NB4 (cell line): ENCODE measurements at regions not wholly inside any gene's neighbourhood (a gene's known extent, or its start where the extent isn't known, plus 50 kb on each side); places are given as distances from the start of the nearest gene placed in this dataset.

Source experiments
- DNase-seq: peaks from one replicate; pipeline ENCODE4 v3.0.0; 2010; ENCODE audit warnings: low read depth
- H3K4me3 ChIP-seq: one replicate; pipeline ENCODE4 v1.5.1; 2011; ENCODE audit warnings: mild to moderate bottlenecking, low read depth, low read length, moderate library complexity
- MYC ChIP-seq: IDR thresholded peaks from 2 replicates; pipeline ENCODE4 v1.6.1; 2011; ENCODE audit warnings: low read depth, low read length
- POLR2A ChIP-seq: IDR thresholded peaks from 2 replicates; pipeline ENCODE4 v1.6.1; 2011; ENCODE audit warnings: mild to moderate bottlenecking; ENCODE audit not compliant: insufficient read length; ENCODE audit errors: extremely low read depth
- TF ChIP-seq, protein P1 (sequence below): IDR thresholded peaks from one replicate; pipeline ENCODE4 v1.5.1; 2012; ENCODE audit warnings: low read depth, low read length
- TF ChIP-seq, protein P2 (sequence below): IDR thresholded peaks from 2 replicates; pipeline ENCODE4 v1.6.1; 2011; ENCODE audit warnings: low read depth, low read length

DNA sequence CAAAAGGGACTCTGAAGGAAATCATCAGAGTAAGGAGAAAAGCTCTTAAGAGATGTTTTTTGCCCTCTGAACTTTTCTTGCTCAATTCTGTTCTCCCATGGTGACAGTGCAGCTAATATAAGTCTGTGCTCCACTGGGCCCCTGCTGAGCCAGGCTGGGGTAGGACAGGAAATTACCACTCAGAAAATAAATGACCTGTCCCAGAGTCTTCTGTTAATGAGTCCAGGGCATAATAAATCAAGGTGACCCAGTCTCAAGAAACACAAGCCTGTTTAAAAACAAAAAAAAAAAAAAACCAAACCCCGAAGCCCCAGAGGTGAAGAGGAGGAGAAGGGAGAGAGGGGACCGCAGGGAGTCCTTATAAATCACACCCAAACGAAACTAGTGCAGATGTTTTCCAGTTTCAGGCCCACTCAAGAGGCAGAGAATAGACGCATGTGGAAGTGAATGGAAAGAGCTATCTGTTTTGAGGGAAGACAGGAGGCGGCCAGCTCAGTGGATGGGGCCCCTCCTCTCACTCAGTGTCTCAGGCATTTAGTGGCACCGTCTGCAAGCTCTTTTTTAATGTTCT, 59.8 kb upstream of the BOC start:
- TF ChIP-seq, protein P1, sequence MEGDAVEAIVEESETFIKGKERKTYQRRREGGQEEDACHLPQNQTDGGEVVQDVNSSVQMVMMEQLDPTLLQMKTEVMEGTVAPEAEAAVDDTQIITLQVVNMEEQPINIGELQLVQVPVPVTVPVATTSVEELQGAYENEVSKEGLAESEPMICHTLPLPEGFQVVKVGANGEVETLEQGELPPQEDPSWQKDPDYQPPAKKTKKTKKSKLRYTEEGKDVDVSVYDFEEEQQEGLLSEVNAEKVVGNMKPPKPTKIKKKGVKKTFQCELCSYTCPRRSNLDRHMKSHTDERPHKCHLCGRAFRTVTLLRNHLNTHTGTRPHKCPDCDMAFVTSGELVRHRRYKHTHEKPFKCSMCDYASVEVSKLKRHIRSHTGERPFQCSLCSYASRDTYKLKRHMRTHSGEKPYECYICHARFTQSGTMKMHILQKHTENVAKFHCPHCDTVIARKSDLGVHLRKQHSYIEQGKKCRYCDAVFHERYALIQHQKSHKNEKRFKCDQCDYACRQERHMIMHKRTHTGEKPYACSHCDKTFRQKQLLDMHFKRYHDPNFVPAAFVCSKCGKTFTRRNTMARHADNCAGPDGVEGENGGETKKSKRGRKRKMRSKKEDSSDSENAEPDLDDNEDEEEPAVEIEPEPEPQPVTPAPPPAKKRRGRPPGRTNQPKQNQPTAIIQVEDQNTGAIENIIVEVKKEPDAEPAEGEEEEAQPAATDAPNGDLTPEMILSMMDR = no peak
- TF ChIP-seq POLR2A (no peak), MYC (no peak)
- TF ChIP-seq, protein P2, sequence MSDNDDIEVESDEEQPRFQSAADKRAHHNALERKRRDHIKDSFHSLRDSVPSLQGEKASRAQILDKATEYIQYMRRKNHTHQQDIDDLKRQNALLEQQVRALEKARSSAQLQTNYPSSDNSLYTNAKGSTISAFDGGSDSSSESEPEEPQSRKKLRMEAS = no peak

DNA sequence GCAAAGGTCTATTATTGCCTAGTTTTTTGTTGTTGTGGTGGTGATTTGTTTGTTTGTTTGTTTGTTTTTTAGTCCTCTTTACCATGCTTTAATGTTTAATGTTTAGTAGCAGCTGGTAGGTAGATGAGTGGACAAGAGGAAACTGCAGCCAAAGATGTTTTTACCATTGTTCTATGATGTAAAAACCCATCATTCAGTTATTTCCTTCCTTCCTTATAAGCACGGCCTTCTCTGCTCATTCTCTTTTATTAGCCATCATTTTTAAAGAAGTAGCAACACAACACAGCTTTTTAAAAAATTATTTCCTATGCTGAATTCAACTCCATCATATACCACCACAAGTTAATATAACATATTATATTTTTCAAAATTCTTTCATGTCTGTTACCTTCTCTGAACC, 58.5 kb upstream of the BOC start:
- DNase-seq = no peak
- no peak for TF ChIP-seq POLR2A
- TF ChIP-seq MYC = no peak
- TF ChIP-seq, protein P1 = no peak
- TF ChIP-seq, protein P2 = no peak
- H3K4me3 ChIP-seq = no peak overlapping the region

More for the DNA sequence above, 59.8 kb upstream of the BOC start:
- H3K4me3 ChIP-seq = no peak overlapping the region
- no peak for DNase-seq

DNA sequence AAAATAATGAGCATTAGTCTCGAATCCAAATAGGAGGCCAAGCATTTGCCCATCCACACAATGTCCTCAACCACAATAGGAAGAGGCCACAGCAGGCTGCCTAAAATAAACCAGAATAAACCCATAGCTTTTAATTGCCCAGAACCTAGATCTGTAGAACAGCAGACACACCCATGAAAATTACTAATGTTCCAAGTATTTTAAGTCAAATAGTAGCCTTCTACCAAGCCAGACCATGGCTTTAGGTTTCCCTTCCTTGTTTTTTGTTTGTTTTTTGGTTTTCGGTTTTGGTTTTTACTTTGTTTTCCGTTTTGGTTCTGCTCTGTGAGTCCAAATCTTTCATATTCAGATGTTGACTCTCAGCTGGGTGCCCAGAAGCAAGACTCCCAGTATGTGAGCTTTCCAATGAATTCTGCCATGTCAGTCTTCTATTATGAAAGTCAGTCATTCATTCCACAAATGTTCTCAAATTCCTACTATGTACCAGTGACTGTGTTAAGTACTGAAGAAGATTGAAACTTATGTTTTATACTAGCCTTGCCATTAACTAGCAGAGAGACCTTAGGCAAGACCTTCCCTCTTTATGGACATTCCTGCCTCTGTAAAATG, 57.8 kb upstream of the BOC start:
- DNase-seq = no peak
- no peak overlapping the region for H3K4me3 ChIP-seq
- TF ChIP-seq, protein P2 = no peak
- TF ChIP-seq POLR2A (no peak), MYC (no peak)
- TF ChIP-seq, protein P1 = no peak

DNA sequence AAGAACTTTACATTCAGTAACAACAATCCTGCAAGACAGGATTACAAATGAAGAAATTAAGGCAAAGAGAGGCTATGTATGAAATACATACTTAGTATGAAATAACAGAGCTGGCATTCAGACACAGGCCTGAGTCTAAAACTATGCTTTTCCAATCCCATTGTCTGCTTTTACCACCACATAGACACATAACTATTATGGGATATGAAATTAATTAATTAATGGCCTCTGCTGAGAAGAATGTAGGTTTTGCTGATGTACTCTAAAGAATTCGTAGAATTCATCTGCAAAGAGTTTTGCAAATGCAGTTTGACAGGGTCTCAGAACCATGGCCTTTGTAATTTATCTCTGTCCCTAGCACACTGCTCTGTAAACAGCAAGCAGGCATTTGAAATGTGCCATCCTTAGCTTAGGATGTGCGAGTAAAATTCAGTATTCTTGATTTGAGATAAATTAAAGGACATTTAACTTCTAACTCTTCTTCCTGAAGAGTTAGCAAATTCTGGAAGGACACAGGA, 54.5 kb upstream of the BOC start:
- DNase-seq = no peak
- H3K4me3 ChIP-seq = no peak overlapping the region
- TF ChIP-seq POLR2A = no peak
- TF ChIP-seq, protein P2 = no peak
- no peak for TF ChIP-seq MYC

DNA sequence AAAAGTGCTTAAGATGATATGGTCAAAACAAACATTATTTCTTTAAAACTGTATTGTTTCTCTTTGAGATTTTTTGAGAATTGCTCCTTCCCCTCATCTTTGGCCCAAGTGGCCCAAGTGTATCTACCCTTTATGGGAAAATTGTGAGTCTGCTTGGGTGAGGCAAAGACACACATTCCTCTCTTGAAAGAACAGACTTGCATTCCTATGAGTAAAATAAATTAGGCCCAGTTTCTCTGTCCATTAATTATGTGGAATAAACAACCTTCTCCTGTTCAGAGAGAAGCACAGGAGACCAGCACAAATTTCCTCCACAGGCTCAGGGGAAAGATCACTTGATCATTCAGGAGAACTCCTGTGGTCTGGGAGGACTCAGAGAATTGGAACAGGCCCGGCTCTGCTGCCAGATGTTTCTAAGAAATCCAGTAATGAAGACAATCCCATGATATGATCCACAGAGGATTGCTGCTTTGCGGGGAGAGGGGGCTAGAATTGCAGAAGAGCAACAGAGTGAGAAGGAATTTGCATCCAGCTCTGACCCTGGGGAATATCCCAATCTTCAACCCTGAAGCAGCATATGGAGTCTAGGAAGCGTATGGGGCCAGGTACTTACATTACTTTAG, 53.8 kb upstream of the BOC start:
- TF ChIP-seq POLR2A (no peak), MYC (no peak)
- TF ChIP-seq, protein P2 = no peak
- TF ChIP-seq, protein P1 = no peak
- H3K4me3 ChIP-seq = no peak overlapping the region
- no peak for DNase-seq

DNA sequence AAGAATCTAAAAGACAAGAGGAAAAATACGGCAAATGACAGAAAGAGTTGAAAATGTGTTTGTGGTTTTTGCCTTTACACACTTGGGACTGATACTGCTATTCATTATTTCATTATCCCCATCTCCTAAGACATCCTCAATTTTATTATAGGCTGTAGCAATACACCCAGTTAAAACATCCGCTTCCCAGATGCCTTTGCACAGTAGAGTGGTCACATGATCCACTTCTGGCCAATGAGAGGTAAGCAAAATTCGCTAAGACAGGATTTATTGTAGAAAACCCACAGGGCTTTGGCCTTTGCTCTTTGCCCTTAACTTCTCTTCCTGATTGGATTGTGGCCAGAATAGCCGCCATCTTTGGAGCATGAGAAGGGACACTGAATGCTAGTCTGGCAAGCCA, 53.2 kb upstream of the BOC start:
- DNase-seq = no peak
- no peak overlapping the region for H3K4me3 ChIP-seq
- TF ChIP-seq, protein P1 = no peak
- TF ChIP-seq, protein P2 = no peak
- TF ChIP-seq MYC (no peak), POLR2A (no peak)
